Fibroblast of villous mesenchyme (primary cell): ENCODE measurements at regions not wholly inside any gene's neighbourhood (a gene's known extent, or its start where the extent isn't known, plus 50 kb on each side); places are given as distances from the start of the nearest gene placed in this dataset.

Experiments
- DNase-seq: peaks from one replicate; pipeline ENCODE4 v3.0.0-alpha.2; 2010; ENCODE audit warnings: low read depth
- H3K4me3 ChIP-seq: 2 replicates; pipeline ENCODE4 v1.5.1; 2011; ENCODE audit warnings: low read depth, mild to moderate bottlenecking, low read length
- TF ChIP-seq, protein P1 (sequence below): IDR thresholded peaks from 2 replicates; pipeline ENCODE4 v1.5.1; 2012; ENCODE audit warnings: low read depth, mild to moderate bottlenecking, low read length; ENCODE audit not compliant: insufficient read depth

GRCh38 chr10:21166557-21167287 lies 269.6 kb upstream of the NEBL start:
- no peak for DNase-seq
- TF ChIP-seq, protein P1, sequence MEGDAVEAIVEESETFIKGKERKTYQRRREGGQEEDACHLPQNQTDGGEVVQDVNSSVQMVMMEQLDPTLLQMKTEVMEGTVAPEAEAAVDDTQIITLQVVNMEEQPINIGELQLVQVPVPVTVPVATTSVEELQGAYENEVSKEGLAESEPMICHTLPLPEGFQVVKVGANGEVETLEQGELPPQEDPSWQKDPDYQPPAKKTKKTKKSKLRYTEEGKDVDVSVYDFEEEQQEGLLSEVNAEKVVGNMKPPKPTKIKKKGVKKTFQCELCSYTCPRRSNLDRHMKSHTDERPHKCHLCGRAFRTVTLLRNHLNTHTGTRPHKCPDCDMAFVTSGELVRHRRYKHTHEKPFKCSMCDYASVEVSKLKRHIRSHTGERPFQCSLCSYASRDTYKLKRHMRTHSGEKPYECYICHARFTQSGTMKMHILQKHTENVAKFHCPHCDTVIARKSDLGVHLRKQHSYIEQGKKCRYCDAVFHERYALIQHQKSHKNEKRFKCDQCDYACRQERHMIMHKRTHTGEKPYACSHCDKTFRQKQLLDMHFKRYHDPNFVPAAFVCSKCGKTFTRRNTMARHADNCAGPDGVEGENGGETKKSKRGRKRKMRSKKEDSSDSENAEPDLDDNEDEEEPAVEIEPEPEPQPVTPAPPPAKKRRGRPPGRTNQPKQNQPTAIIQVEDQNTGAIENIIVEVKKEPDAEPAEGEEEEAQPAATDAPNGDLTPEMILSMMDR, result no peak
- no peak overlapping the region for H3K4me3 ChIP-seq

GRCh38 chr10:21165489-21165888 lies 268.4 kb upstream of the NEBL start:
- TF ChIP-seq, protein P1, result no peak
- no peak overlapping the region for H3K4me3 ChIP-seq
- DNase-seq, result no peak

GRCh38 chr10:21164687-21165086 lies 267.6 kb upstream of the NEBL start:
- DNase-seq, result no peak
- TF ChIP-seq, protein P1, result no peak

GRCh38 chr10:21162948-21163347 lies 265.8 kb upstream of the NEBL start:
- no peak for DNase-seq
- no peak overlapping the region for H3K4me3 ChIP-seq
- TF ChIP-seq, protein P1, result no peak

More at GRCh38 chr10:21164687-21165086, 267.6 kb upstream of the NEBL start:
- H3K4me3 ChIP-seq, result no peak overlapping the region

DNA sequence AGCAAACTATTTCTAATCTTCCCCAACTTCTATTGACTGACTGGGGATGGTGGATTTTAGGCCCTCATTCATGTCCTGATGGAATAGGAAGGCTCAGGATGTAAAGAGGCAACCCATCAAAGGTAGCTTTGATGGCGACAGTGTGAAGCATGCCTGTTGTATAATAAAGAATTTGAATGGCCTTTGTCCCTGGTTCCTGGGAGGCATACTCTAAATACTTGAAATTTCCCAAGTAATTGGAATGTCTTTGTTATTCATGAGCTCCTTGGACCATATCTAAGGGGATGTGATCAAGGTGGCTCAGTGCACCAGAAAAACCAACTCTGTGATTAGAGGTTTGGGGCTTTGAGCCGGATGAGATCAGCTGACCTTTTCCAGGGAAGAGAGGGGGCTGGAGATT lies 264.5 kb upstream of the NEBL start:
- H3K4me3 ChIP-seq, result no peak overlapping the region
- no peak for DNase-seq
- TF ChIP-seq, protein P1, result no peak

DNA sequence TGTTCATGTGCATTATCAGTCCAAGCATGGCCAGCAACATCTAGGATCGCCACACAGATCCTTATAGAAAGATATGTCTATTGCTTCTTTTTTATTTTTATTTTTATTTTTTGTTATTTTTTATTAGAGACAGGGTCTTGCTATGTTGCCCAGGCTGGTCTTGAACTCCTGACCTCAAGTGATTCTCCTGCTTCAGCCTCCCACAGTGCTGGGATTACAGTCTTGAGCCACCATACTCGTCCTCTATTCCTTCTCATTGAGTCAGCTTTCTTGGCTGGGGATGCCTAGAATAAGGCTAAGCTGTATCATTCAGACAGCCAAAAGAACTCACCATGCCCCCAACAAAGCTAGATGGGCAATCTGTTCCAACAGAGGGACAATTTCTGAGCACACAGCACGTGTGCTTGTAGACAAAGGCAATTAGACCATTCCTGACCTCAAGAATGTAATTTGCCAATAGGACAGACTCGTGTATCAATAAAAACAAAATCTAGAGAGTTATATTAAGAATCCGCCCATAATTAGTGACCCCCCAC lies 264.0 kb upstream of the NEBL start:
- H3K4me3 ChIP-seq, result no peak overlapping the region
- TF ChIP-seq, protein P1, result no peak
- no peak for DNase-seq
